GM18511 (cell line): ENCODE measurements at regions not wholly inside any gene's neighbourhood (a gene's known extent, or its start where the extent isn't known, plus 50 kb on each side); places are given as distances from the start of the nearest gene placed in this dataset.
"Not testable (repeated sequence)": the region's sequence is repeated elsewhere in the genome, so short reads cannot be mapped to it uniquely, and the experiment has no call there.

Experiments
- ATAC-seq: cut with Tn5 transposase; IDR thresholded peaks from one replicate; pipeline ENCODE4 v1.9.1; 2021; ENCODE audit warnings: mild to moderate bottlenecking, moderate library complexity; ENCODE audit not compliant: unreplicated experiment

DNA sequence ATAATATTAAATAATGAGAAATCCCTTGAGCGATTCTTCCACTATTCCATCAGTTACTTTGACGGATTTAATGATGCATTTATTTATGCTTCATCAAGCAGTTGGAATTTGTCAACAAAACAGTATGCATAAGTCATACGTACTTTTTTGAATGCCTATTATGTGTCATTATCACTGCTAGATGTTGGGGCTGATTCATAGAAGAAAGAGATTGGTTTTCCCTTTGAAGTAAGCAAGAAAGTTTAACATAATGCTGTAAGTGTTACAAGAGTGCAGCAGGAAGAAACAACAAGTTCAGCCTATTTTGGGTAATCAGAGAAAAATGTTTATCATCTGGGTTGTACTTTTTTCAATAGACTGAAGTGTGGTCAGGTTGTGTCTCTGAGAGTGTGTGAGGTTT is 121.2 kb upstream of the RANBP3L start:
- no peak for ATAC-seq

DNA sequence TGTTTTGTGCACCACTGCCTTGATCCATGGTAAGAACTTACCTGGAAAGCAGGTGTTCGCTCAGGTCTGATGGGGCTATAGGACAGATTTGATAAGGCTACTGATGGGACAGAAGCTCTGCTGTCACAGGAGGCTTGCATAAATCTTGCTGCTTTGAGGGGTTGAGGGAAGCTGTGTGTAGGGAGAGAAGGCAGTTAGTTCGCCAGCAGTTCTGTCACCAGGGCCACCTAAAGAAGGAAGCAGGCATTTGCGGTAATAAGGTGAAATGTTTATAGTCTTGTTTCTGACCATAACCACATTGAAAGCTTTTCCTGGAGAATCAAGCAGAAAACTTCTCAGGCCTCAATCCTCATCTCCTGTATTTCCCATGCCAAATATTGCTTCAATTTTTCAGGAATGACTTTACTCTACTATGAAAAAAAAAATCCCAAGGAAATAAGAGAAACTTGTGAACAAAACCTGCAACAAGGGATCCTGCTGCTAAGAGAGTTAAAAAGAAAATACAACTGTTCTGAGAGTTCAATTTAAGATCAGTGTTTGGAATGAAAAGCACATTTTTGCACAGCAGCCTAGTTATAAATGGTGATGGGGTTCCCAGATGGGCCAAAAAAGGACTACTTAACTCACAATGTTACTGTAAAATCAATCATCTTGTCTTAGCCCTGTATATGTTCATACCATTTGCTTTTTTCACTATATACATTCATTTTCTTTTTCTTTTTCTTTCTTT is 122.0 kb upstream of the RANBP3L start:
- no peak for ATAC-seq

DNA sequence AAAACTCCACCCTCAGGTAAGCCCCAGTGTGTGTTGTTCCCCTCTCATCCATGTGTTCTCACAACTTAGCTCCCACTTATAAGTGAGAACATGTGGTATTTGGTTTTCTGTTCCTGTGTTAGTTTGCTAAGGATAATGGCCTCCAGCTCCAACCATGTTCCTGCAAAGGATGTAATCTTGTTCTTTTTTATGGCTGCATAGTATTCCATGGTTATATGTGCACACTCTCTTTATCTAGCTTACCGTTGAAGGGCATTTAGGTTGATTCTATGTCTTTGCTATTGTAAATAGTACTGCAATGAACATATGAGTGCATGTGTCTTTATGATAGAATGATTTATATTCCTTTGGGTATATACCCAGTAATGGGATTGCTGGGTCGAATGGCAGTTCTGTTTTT is 124.4 kb upstream of the RANBP3L start:
- not testable (repeated sequence) for ATAC-seq

DNA sequence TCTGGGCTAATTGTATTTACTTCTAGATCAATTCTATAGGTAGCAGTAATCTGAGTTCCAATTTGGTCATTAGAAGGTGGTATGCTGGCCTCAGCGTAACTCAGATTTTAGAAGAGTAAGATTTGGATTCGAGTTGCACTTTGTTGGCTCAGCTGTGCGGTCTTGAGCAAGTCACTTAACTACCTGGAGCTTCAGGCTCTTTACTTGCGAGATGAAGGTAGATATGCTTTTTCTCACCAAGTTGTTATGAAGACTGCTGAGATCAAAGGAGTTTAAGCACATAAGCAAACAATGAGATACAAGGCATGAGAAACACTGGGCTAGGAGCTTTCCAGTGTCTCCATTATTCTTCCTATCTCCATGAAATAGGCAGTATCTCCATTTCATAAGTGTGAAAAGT is 133.8 kb upstream of the RANBP3L start:
- no peak for ATAC-seq

DNA sequence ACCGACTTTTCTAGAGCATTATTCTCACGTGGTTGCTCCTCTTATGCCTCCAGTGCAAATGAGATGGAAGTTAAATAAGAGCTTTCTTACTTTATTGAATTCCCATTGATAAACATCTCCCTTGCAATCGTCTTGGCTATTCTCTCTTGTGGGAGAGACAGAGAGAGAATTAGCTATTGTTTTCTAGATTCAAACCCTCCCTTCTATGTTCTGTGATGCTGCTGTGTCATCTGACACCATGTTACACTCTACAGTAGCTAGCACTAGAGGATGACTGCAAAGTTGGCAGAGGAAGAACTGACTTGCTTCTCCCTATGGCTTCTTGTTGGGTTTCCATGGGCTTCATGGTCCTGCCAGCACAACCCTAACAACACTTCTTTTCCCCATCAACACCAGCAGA is 134.6 kb upstream of the RANBP3L start:
- no peak for ATAC-seq

DNA sequence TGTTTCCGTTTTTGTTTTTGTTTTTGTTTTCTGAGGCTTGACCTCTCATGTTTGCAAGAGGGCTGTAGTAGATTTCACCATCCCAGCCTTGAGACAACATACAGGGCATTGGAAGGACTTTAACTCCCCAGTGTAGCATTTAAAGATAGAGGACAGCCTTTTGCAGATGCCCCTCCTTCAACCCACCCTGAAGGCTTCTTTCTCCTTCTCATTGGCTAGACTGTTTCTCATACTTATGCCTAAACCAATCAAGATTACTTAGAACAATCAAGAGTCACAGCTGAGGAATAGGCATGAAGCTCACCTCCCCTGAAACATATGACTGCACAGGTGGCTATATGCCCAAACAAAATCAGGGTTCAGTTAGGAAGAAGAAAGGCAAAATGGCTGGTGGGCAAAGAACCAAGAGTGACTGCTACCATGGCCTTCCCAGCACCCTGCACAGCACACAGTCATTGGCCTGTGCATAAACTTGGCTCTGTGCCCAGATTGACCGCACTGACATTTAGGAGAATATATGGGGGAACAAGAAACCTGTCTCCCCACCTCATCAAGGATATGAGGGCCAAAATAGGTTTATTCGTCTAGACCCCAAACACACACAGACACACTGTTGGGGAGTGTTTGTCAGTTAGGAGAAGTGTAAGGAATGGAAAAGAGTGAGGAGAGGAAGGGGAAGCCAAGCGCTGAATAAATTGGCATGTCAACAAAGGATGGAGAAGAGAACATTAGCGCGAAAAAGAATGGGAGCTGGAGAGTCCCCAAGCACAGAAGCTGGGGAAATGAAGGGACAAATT is 137.3 kb upstream of the RANBP3L start:
- ATAC-seq, result no peak

DNA sequence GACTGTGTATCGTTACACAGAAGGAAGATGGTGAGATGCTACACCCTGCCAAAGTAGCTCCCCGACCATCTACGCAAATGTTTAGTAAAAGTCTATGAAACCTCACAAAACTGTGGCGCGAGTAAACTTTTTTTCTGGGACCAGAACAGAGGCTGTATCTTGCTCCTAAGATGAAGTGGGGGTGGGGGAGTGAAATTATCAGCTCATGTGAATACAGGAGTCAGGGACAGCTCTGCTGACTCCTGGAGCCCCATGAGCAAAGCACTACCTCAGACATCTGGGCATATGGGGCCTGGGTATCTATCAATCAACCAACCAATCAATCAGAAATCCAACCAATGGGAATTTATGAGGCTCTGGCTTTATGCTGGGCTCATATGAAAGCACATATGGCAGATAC is 138.6 kb upstream of the RANBP3L start:
- ATAC-seq, result no peak

DNA sequence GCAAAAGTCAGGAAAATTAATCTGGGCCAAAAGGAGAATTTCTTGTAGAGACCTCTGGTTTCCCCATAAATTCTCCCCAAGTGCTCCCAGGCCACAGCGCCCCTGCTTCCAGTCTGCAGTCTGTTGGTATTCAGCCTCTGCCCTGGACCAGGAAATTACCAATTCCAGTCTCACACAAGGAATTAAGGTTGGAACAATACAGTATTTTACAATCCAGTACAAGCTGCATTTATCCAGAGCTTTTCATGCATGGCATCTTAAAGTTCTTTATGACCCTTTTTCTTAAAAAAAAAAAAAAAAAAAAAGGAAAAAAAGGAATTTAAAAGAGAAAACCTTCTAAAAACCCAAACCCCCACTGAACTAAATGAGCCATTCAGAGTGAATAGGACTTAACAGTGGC is 139.6 kb upstream of the RANBP3L start:
- ATAC-seq, result no peak

DNA sequence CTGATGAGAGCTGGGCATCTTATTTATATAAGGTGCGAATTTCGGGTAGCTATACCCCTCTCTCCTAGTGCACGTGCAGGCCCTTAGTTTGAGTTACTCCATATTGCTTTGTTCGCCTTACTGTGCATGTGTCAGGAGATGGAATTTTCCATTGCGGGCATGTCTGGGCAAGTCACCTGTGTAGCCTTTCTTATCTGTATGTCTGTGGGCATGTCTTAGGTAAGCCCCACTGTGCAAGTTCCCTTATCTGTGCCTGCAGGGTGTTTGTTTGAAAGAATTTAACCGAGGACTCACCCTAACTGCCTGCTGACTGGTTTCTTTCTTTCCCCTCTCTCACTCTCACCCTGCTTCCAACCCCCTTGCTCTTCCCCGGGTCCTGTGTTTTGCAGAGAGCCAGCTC is 140.7 kb upstream of the RANBP3L start:
- ATAC-seq, result no peak

DNA sequence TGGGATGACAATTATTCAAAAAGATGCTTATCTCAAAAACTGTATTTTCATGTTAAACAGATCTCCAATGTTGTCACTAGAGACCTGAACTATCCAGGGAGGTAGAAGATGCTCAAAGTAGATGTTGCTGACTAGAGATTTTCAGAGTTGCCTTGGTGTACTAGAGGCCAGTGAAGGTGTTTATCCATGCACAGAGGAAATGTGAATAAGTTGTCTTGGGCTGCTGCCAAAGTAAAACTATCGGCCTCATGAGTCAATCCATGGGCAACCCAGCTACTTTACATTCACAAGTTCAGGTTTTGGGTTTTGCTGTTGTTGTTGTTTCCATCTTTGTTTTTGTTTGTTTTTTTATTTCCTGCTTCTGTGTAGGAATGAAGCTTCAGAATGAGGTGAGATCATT is 141.1 kb upstream of the RANBP3L start:
- ATAC-seq, result no peak

DNA sequence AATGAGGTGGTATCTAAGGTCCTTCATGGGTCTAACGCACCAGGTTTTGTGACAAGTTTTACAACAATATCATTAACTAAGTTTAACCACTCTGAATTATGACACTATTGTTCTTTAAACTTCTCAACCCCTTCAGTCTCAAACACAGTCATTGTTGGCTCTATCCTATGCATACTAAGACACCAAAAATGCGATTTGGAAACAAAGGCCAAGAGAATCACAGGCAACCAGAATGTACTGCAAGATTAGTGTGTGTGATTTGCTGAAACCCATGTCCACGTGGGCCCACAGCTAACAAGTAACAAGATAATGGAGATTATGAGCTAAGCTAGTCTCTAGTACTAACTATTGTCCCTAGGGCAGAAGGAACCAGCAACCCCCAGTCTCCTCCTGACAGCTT is 142.2 kb upstream of the RANBP3L start:
- ATAC-seq, result no peak

DNA sequence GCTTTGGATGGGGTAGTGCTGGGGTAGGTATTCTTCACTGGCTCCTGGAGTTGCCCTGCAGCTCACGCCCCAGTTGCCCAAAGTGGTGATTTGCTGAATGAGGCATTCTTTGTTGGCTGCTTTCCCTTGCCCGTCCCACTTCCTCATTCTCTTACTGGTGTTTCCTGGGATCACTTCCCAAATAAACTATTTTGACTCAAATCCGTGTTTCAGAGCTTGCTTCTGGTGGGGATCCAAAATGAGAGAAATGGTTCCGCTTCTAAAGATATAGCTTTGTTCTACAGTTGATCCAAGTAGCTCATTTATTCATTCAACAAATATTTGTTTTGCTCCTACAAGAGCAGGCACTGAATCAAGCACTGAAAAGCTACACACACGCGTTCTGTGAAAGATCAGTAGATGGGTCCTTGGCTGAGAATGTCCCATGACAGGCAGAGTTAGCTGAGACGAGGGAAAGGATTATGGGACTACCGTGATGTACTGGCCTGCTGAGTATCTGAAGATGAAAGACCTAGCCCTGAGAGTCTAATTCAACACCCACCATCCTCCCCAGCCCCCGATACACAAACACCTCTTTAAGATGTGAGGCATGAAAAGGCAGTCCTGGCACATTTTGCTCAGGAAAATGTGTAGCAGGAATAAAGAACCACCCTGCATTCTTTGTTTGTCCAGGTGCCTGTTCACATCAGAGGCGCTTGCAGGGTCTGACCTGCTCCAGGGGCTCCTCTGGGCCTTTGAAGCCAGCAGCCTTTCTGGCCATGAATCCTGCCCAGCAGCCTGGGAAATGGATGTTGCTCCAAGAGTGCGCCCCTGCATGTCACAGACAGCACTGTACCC is 143.1 kb upstream of the RANBP3L start:
- ATAC-seq, result no peak

DNA sequence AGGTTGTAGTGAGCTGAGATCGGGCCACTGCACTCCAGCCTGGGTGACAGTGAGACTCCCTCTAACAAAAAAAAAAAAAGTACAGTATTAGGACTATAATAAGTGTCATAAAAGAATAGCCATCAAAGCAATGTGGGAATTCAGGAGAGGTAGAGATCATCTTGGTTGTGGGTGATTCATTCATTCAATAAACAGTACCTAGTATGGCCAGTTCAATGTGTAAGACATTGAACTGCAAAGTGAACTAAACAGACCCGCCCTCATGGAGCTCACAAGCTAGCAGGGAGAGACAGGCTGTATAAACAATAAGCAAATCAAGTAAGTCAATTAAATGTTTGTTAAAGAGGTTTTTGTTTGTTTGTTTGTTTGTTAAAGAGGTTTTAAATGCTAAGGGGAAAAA is 146.1 kb upstream of the RANBP3L start:
- ATAC-seq, result no peak

DNA sequence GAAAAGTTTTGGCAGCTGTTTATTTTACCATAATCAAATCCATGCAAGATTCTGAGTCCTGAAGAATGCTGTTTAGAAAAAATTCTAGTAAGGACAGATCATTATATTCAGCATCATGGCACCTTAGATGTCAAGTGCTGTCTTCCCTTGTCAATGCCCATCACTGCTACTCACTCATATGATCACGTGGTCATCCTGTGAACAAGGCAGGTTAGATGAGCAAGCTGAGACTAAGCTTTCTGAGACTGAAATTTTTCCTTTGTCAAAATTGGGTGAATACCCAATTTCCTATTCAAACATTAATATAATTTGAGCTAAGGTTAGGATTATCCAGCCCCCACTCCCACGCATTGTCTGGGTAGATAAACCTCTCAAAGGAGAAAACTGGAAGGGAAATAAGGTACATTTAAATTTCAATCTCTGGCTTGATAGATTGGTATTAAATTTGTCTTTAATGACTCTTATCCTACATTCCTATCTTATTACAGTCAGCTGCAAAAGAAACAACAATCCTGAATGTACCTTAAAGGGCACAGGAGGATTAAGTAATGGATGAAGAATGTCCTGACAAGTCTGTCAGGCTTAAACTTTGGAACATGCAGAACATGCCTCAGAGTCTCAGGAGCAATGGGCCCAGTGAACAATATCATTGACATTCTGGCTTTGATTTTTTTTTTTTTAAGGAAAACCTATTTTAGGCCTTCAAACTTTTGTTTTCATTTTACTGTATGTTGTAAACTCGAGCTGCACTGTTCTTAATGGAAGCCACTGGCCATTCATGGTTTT is 148.7 kb upstream of the RANBP3L start:
- ATAC-seq, result no peak

DNA sequence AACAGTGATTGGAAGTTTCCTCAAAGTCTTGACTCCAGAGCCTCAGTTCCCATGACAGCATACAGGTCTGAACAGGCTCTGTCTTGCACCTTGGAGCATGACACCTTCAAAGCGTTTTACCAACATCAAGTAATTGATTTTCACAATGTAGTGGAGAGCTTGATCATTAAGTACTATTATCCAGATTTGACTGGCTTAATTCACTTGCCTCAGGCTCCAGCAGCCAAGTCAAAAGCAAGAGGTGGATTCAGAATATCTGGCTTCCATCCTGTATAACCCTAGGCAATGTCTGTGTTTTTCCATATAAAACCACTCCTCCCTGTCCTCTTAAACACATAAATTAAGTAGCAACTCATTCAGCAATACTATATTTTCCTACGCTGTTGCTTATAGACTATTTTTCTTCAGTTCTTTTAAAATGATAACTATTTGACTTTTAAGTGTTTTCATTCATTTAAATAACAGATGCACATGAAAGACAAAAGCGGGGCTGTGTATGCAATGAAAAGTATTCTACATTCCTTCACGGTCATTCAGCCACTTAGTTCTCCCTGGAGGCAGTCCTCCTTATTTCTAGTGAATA is 150.8 kb upstream of the RANBP3L start:
- no peak for ATAC-seq

DNA sequence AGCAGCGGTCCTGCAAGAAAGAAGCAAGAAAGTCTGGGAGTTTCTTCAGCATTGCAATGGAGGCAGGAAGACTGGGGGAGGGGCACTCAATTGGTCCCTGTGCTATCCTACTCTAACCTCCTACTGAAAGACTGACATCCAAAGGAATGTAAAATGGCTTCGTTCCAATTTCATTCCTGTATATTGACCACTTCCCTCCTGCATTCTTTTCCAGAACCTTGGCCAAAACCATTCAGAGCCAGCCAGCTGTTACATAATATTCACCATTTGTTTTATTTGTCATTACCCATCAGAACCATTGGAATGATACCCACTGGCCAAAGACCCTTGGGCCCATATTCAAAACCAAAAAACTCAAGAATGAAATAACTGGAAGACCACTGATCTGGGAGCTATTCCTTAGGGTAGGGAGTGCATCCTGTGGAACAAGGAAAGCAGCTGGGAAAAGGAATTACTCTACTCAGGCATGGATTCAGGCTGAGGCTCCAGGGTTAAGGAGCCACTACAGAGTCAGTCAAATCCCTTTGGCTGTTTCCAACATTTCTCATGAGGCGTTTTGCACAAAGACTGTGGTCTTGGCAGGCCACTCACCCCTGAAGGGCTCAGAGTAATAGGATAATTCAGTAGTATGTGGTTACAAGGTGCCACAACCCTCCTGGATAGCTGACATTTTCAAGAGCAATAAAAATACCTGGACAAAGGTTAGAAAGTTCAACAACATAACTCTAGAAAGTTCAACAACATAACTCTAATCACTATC is 148.7 kb upstream of the SLC1A3 start:
- ATAC-seq, result no peak

DNA sequence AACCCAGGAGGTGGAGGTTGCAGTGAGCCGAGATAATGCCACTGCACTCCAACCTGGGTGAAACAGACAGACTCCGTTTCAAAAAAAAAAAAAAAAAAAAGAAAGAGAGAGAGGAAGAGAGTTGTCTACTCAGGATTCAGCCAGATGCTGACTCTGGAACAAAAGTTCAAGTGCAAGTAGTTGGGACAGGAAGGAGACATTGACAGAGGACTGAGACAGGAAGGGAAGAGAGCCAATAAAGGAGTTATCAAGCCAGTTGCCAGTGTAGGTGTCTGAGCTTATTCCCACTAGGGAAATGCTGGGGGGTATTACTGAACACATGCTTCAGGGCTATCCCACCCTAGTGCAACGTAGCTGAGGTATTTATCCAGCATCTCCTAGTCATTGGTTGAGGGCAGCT is 147.7 kb upstream of the SLC1A3 start:
- ATAC-seq, result no peak

DNA sequence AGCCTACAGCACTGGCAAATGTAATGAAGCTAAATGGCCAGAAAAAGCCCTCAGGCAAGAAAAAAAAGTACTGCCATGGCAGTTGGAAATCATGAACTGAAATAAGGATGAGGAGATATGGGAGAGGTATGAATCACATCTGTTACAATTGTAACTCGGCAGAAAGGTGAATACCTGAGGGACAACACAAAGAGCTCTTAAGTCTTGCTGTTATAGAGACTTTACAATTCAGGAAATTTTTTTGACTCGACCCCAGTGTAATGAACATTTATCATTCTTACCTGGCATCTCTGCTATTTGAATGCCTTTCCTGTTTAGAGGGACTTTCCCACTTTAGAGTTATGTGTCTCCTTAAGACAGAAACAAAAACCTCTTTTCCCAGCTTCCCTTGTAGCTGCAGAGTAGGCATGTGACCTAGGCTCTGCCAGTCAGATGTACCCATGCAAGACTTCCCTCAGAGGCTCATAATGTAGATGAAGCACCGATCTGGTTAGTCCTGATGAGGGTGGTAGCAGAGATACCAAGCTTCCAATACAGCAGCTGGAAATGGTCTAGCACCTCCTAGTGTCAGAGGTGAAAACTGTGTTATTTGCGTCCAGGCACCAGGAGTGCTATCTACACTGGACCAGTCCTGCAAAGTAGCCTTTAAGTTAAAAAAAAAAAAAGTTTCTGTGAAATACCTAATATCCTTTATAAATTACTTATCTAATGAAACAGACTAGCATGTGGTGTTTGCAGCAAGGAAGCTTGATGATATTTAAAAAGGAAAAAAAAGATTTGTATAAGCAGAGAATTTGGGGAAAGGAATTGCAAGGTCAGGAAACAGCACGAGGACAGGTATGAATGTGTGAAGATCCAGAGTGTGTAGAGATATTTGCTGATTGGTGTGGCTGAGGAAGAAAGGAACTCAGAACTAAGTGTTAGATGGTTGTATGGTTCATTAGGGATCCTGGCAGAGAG is 146.9 kb upstream of the SLC1A3 start:
- ATAC-seq, result no peak
